Breast epithelium (tissue), 4 donors: ENCODE measurements at regions not wholly inside any gene's neighbourhood (a gene's known extent, or its start where the extent isn't known, plus 50 kb on each side); places are given as distances from the start of the nearest gene placed in this dataset.

Experiments
- DNase-seq, 2 donors: peaks; one replicate each; pipeline ENCODE4 v3.0.0-alpha.2; 2019; ENCODE audit warnings: low spot score in 2 of 2
- H3K27ac ChIP-seq, 2 donors: fragments of 200-600 bp; sonication (generic) in 1 of 2; one replicate each; pipeline ENCODE4 v1.5.1; 2016 to 2019; ENCODE audit warnings: mild to moderate bottlenecking in 1 of 2
- H3K27me3 ChIP-seq, 2 donors: fragments of 200-600 bp; sonication (generic) in 1 of 2; one replicate each; pipeline versions ENCODE4 v1.5.1 to v1.6.0; 2017 to 2019; ENCODE audit warnings: control low read depth in 1 of 2, mild to moderate bottlenecking in 1 of 2
- H3K36me3 ChIP-seq: fragments of 200-600 bp; one replicate; pipeline ENCODE4 v1.5.1; 2019
- H3K4me1 ChIP-seq, 2 donors: fragments of 200-600 bp; sonication (generic); one replicate each; pipeline ENCODE4 v1.5.1; 2016 to 2019; ENCODE audit warnings: control low read depth in 1 of 2
- H3K4me3 ChIP-seq, 3 donors: fragments of 200-600 bp; sonication (generic); 1 replicate in 2 of 3; 2 replicates in 1 of 3; pipeline ENCODE4 v1.5.1; 2016 to 2019; ENCODE audit warnings: mild to moderate bottlenecking in 3 of 3, moderate library complexity in 2 of 3
- H3K9me3 ChIP-seq, 2 donors: fragments of 200-600 bp; sonication (generic) in 1 of 2; one replicate each; pipeline ENCODE4 v1.5.1; 2016 to 2019; ENCODE audit warnings: control low read depth in 1 of 2
- POLR2A ChIP-seq: fragments of 450-650 bp; IDR thresholded peaks from one replicate; pipeline ENCODE4 v1.6.1; 2016; ENCODE audit warnings: antibody characterized with exemption, mild to moderate bottlenecking, moderate library complexity
- POLR2AphosphoS5 ChIP-seq, 3 donors: sonication (generic); formaldehyde crosslinking; IDR thresholded peaks; one replicate each; pipeline ENCODE4 v1.6.1; 2017; ENCODE audit warnings: antibody characterized with exemption in 3 of 3
- intact Hi-C: fragments of 100-400 bp; cut with DNase I; formaldehyde crosslinking; loops from one replicate; pipeline ENCODE4 v1.15.1; 2023; ENCODE audit warnings: low total_unique reads
- TF ChIP-seq, protein P1 (sequence below), 3 donors: fragments of 450-650 bp; IDR thresholded peaks; one replicate each; pipeline ENCODE4 v1.5.1; 2016 to 2017; ENCODE audit warnings: antibody characterized with exemption in 3 of 3, mild to moderate bottlenecking in 3 of 3, moderate library complexity in 3 of 3

DNA sequence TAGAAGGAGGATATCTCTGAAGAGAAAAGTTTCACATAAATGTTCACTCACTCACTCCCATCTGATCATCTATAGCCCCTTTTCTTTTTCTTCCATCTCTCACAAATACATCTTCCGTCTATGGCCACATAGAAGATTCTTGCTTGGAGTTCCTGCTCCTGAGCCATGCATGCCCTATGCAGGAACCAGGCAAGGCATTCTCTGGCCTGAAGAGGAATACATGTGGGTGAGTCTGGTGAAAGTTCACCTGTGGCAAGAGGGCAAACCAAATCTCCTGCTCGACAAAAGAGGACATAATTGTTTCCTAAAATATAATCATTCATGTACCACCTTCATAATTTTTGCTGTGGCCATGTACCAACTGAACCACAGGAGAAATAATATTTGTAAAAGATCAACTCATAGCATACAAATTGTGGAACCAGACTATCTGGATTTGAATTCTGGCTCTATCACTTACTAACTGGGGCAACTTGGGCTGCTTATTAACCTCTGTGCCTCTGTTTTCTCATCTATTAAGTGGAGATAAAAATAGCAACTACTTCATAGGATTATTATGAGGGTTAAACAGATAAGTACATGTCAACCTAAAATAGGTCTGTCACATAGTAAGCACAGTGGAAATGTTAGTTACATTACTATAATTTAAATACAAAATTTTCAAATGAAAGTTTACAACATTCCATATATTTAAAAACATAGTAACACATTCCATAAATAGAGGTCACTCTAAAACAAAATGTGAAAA, 121.2 kb upstream of the NFIB start:
- H3K4me3 ChIP-seq: no peak overlapping the region
- DNase-seq: no peak
- TF ChIP-seq POLR2AphosphoS5 (IDR thresholded peaks at IDR 0.05): no peak
- TF ChIP-seq, protein P1, sequence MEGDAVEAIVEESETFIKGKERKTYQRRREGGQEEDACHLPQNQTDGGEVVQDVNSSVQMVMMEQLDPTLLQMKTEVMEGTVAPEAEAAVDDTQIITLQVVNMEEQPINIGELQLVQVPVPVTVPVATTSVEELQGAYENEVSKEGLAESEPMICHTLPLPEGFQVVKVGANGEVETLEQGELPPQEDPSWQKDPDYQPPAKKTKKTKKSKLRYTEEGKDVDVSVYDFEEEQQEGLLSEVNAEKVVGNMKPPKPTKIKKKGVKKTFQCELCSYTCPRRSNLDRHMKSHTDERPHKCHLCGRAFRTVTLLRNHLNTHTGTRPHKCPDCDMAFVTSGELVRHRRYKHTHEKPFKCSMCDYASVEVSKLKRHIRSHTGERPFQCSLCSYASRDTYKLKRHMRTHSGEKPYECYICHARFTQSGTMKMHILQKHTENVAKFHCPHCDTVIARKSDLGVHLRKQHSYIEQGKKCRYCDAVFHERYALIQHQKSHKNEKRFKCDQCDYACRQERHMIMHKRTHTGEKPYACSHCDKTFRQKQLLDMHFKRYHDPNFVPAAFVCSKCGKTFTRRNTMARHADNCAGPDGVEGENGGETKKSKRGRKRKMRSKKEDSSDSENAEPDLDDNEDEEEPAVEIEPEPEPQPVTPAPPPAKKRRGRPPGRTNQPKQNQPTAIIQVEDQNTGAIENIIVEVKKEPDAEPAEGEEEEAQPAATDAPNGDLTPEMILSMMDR (IDR thresholded peaks at IDR 0.05): no peak
- TF ChIP-seq POLR2A: no peak
- H3K36me3 ChIP-seq: no peaks in the 10 kb centered on the region
- H3K27ac ChIP-seq: peak overlapping the region in 1 of 2 donors; percentile 32
- intact Hi-C loops: no loop called here
- H3K27me3 ChIP-seq: no peaks in the 10 kb centered on the region
- no peaks in the 10 kb centered on the region for H3K9me3 ChIP-seq
- no peaks in the 10 kb centered on the region for H3K4me1 ChIP-seq

DNA sequence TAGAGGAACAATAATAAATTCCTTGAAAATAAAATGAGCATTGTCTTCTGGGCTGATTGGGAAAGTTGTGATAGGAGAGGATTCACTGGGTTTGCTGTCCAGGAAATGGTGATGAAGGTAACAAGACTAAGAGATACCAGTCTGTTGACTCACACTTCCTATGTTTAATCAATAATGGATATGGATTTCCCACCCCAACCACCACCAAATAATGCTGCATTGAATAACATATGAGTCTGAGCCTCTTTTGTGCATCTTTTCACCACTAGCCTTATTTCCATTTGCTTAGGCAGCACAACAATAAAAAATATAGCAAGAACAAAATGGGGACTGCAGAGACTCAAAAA, 120.2 kb upstream of the NFIB start:
- TF ChIP-seq POLR2AphosphoS5 (IDR thresholded peaks at IDR 0.05) (no peak), POLR2A (no peak)
- TF ChIP-seq, protein P1 (IDR thresholded peaks at IDR 0.05): no peak
- peak overlapping the region in 1 of 2 donors; percentile 32 for H3K27ac ChIP-seq
- H3K27me3 ChIP-seq: no peaks in the 10 kb centered on the region
- H3K9me3 ChIP-seq: no peaks in the 10 kb centered on the region
- no peak overlapping the region for H3K4me3 ChIP-seq
- H3K4me1 ChIP-seq: no peaks in the 10 kb centered on the region
- intact Hi-C loops: no loop called here
- no peaks in the 10 kb centered on the region for H3K36me3 ChIP-seq
- no peak for DNase-seq

DNA sequence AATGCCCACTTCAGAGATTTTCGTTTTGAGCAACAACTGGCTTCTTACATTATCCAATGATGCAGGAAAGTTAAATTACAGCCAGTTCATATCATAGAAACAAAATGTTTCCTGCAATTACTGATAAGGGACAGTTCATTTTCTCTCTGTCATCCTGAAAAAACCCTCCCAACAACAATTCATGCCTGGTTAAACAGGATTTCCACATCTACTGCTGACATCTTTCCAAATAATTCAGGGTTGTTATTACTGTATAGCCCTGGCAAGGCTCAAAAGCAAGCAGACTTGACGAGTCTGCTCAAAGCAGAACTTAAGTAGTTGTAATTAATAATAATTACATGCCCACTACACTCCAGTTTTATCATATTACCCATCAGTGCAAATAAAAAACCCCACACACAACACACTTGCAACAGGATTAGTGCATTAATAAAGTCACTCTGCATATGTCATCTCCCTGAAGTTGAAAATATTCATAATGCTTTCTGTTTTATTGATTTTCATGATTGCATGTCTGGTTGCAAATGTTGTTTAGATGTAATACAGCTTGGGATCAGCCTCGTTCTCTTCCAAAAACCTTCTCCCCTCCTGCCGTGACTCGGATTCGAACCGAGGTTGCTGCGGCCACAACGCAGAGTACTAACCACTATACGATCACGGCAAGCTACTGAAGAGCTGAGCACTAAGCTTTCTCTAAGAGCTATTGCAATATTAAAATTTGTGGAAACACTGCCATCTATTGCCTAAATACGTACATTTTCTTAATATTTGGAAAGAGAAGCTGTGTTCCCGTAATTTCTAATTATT, 119.6 kb upstream of the NFIB start:
- intact Hi-C loops: no loop called here
- Histone ChIP-seq H3K27me3 (no peaks in the 10 kb centered on the region), H3K4me3 (peak overlapping the region in 1 of 3 donors; percentile 30), H3K4me1 (no peaks in the 10 kb centered on the region), H3K27ac (no peak overlapping the region), H3K36me3 (no peaks in the 10 kb centered on the region), H3K9me3 (no peaks in the 10 kb centered on the region)
- no peak for DNase-seq
- TF ChIP-seq, protein P1 (IDR thresholded peaks at IDR 0.05): peak in 2 of 3 donors; percentile 13 to 30
- TF ChIP-seq POLR2A: no peak

GRCh38 chr9:14432666-14433350, 118.9 kb upstream of the NFIB start:
- no peaks in the 10 kb centered on the region for H3K36me3 ChIP-seq
- TF ChIP-seq POLR2A (no peak), POLR2AphosphoS5 (IDR thresholded peaks at IDR 0.05) (no peak)
- TF ChIP-seq, protein P1 (IDR thresholded peaks at IDR 0.05): no peak
- intact Hi-C loops: no loop called here
- H3K27me3 ChIP-seq: no peaks in the 10 kb centered on the region
- H3K4me1 ChIP-seq: no peaks in the 10 kb centered on the region
- no peak for DNase-seq
- H3K4me3 ChIP-seq: no peak overlapping the region
- H3K27ac ChIP-seq: no peak overlapping the region
- no peaks in the 10 kb centered on the region for H3K9me3 ChIP-seq
